ENCODE measurements at regions not wholly inside any gene's neighbourhood (a gene's known extent, or its start where the extent isn't known, plus 50 kb on each side); places are given as distances from the start of the nearest gene placed in this dataset.

DNA sequence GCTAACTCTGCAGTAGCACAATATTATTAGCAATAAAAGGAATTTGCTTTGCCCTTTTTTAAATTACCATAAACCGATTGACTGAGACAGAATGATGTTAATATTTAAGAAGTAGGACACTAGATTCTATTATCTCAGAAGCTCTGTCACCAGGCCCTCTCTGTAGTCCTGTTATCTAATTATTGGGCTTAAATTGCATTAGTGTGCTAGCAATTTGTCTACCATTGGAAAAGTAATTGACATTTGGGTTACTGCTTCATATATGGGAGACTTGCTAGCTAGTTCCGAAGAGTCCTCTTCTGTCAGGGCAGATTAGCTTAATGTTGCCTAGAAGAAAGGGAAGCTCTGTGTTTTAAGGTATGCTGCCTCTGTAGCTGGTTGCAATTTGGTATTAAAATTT, 1107.3 kb upstream of the EEF2KMT start:
- intact Hi-C loops (cut with DNase I; ENCODE audit: low total_unique reads), result no loop called here
- no peak for TF ChIP-seq POLR2AphosphoS5 (IDR thresholded peaks at IDR 0.05)
- TF ChIP-seq, protein P1, sequence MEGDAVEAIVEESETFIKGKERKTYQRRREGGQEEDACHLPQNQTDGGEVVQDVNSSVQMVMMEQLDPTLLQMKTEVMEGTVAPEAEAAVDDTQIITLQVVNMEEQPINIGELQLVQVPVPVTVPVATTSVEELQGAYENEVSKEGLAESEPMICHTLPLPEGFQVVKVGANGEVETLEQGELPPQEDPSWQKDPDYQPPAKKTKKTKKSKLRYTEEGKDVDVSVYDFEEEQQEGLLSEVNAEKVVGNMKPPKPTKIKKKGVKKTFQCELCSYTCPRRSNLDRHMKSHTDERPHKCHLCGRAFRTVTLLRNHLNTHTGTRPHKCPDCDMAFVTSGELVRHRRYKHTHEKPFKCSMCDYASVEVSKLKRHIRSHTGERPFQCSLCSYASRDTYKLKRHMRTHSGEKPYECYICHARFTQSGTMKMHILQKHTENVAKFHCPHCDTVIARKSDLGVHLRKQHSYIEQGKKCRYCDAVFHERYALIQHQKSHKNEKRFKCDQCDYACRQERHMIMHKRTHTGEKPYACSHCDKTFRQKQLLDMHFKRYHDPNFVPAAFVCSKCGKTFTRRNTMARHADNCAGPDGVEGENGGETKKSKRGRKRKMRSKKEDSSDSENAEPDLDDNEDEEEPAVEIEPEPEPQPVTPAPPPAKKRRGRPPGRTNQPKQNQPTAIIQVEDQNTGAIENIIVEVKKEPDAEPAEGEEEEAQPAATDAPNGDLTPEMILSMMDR (IDR thresholded peaks at IDR 0.05), result no peak

DNA sequence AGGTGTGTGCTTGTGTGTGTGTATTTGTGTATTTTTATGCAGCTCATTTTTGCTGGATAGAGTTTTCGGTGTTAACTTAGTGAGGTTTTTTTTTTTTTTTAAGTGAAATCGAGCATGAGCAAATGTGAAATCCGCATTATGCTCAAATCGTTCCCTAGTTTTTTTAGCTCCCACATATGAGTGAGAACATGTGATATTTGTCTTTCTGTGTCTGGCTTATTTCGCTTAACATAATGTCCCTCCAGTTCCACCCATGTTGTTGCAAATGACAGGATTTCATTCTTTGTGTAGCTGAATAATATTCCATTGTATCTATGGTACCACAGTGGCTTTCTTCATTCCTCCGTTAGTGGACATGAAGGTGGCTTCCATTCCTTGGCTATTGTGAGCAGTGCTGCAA, 1103.3 kb upstream of the EEF2KMT start:
- no peak overlapping the region for H3K27ac ChIP-seq
- H3K36me3 ChIP-seq, result no peaks in the 10 kb centered on the region
- no peak for DNase-seq (ENCODE audit: low spot score in 2 of 2)
- no peaks in the 10 kb centered on the region for H3K4me1 ChIP-seq
- no peaks in the 10 kb centered on the region for H3K27me3 ChIP-seq
- TF ChIP-seq POLR2AphosphoS5 (IDR thresholded peaks at IDR 0.05) (no peak), POLR2A (IDR thresholded peaks at IDR 0.05) (no peak)
- TF ChIP-seq, protein P1 (IDR thresholded peaks at IDR 0.05), result no peak
- no peaks in the 10 kb centered on the region for H3K9me3 ChIP-seq
- no peak overlapping the region for H3K4me3 ChIP-seq
- intact Hi-C loops (cut with DNase I; ENCODE audit: low total_unique reads), result no loop called here

More for the DNA sequence above, 1107.3 kb upstream of the EEF2KMT start:
- Histone ChIP-seq H3K9me3 (no peaks in the 10 kb centered on the region), H3K27me3 (no peaks in the 10 kb centered on the region), H3K36me3 (no peaks in the 10 kb centered on the region), H3K4me3 (no peak overlapping the region), H3K4me1 (no peaks in the 10 kb centered on the region), H3K27ac (no peak overlapping the region)
- DNase-seq (ENCODE audit: low spot score in 2 of 2), result no peak

DNA sequence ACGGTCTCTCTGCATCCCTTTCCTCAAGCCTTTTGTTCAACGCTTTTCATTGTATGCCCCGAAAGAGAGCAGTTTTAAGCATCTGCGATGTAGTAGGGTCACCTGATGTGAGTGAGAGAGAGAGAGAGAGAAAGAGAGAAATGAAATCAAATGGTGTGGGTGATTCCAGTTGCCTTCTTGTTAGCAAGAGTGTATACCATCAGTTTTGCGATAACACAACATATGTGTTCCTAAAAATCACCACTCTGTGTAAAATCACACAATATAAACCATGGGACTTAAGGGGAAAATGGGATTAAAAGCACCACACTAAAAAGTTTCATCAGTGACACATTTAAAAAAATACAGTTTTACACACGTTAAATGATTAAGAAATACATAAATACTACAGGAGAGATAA, 1102.7 kb upstream of the EEF2KMT start:
- intact Hi-C loops (cut with DNase I; ENCODE audit: low total_unique reads), result no loop called here
- Histone ChIP-seq H3K36me3 (no peaks in the 10 kb centered on the region), H3K4me1 (no peaks in the 10 kb centered on the region), H3K9me3 (no peaks in the 10 kb centered on the region), H3K4me3 (no peak overlapping the region), H3K27ac (no peak overlapping the region), H3K27me3 (no peaks in the 10 kb centered on the region)
- no peak for DNase-seq (ENCODE audit: low spot score in 2 of 2)
- TF ChIP-seq POLR2A (IDR thresholded peaks at IDR 0.05), result no peak
- TF ChIP-seq, protein P1 (IDR thresholded peaks at IDR 0.05), result no peak

DNA sequence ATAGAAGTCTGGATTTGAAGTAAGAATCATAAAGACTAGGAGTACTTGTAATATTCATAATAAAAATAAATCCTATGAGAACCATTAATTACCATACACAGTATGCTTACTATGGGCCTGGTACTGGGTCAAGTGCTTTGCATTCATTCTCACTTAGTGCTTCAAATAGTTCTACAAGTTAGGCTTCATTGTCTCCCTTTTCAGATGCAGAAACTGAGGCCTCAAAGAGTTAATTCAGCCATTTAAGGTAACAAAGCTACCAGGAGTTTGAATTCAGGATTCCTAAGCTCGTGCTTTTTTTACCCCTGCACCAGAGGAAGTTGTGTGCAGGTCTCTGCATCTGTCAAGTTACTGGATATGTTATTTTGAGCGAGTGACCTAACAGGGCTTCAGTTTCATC, 1098.4 kb upstream of the EEF2KMT start:
- no peak overlapping the region for H3K4me3 ChIP-seq
- TF ChIP-seq POLR2A (IDR thresholded peaks at IDR 0.05), result no peak
- no peak for TF ChIP-seq POLR2AphosphoS5 (IDR thresholded peaks at IDR 0.05)
- TF ChIP-seq, protein P1 (IDR thresholded peaks at IDR 0.05), result no peak
- no peak for DNase-seq (ENCODE audit: low spot score in 2 of 2)
- no peaks in the 10 kb centered on the region for H3K4me1 ChIP-seq
- no peaks in the 10 kb centered on the region for H3K27me3 ChIP-seq
- intact Hi-C loops (cut with DNase I; ENCODE audit: low total_unique reads), result no loop called here
- no peak overlapping the region for H3K27ac ChIP-seq
- no peaks in the 10 kb centered on the region for H3K9me3 ChIP-seq
- no peaks in the 10 kb centered on the region for H3K36me3 ChIP-seq

DNA sequence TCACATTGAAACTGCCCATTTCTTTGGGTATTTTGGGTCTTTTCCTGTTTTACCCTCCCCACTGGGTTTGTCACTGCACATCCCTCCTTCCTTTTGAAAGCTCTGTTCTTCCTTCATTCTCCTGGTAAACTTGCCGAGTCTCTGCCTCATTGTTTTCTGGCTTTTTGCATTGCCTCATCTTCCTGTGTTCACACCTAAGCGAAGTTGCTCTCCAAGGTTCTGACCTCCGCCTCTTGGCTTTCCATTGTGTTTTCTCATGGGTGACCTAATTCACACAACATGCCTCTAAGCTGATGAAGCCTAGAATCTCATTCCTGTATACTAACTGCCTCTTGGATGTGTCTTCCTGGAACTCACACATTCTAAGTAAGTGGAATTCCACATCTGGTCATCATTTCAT, 1096.1 kb upstream of the EEF2KMT start:
- Histone ChIP-seq H3K27ac (no peak overlapping the region), H3K36me3 (no peaks in the 10 kb centered on the region), H3K27me3 (no peaks in the 10 kb centered on the region), H3K4me3 (no peak overlapping the region), H3K9me3 (no peaks in the 10 kb centered on the region), H3K4me1 (no peaks in the 10 kb centered on the region)
- TF ChIP-seq, protein P1 (IDR thresholded peaks at IDR 0.05), result no peak
- TF ChIP-seq POLR2AphosphoS5 (IDR thresholded peaks at IDR 0.05) (no peak), POLR2A (IDR thresholded peaks at IDR 0.05) (no peak)
- intact Hi-C loops (cut with DNase I; ENCODE audit: low total_unique reads), result no loop called here
- no peak for DNase-seq (ENCODE audit: low spot score in 2 of 2)

All from breast epithelium (tissue), 4 donors.